ENCODE measurements at regions not wholly inside any gene's neighbourhood (a gene's known extent, or its start where the extent isn't known, plus 50 kb on each side); places are given as distances from the start of the nearest gene placed in this dataset.

DNA sequence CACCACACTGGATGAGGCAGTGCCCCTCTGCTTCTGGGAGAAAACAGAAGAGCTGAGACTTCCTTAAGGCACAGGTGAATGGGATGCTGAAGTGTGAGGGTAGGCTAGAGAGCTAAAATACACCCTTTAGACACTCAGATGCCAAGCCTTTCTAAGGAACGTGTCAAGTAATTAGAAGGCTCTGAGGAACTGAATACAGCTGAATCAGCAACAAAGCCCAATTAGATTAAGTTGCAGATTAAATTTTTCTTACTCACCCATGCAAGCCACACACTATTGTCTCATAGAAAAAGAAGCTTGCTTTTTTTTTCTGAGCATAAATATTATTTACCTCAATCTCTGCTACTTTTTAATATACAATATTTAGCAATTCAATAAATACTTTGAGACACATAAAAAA, 354.3 kb upstream of the NRG3 start:
- TF ChIP-seq POLR2A (IDR thresholded peaks at IDR 0.05; ENCODE audit: low read depth, low read length), result no peak
- no peak for TF ChIP-seq TAF1 (IDR thresholded peaks at IDR 0.05; ENCODE audit: low read depth, low read length)
- no peak for TF ChIP-seq SPI1 (IDR thresholded peaks at IDR 0.05; ENCODE audit: low read depth, low read length)
- TF ChIP-seq POLR2AphosphoS5 (IDR thresholded peaks at IDR 0.05; ENCODE audit: low read depth, low read length), result no peak
- no peak for TF ChIP-seq POU2F2 (IDR thresholded peaks at IDR 0.05; ENCODE audit: low read depth, low read length)
- TF ChIP-seq PAX5 (IDR thresholded peaks at IDR 0.05; ENCODE audit: insufficient read depth, low read length, severe bottlenecking), result no peak

Measured in GM12891 (cell line).